ENCODE measurements at regions not wholly inside any gene's neighbourhood (a gene's known extent, or its start where the extent isn't known, plus 50 kb on each side); places are given as distances from the start of the nearest gene placed in this dataset.
A peak's percentile ranks its signal among the peaks of the same experiment; 100 is the strongest.

DNA sequence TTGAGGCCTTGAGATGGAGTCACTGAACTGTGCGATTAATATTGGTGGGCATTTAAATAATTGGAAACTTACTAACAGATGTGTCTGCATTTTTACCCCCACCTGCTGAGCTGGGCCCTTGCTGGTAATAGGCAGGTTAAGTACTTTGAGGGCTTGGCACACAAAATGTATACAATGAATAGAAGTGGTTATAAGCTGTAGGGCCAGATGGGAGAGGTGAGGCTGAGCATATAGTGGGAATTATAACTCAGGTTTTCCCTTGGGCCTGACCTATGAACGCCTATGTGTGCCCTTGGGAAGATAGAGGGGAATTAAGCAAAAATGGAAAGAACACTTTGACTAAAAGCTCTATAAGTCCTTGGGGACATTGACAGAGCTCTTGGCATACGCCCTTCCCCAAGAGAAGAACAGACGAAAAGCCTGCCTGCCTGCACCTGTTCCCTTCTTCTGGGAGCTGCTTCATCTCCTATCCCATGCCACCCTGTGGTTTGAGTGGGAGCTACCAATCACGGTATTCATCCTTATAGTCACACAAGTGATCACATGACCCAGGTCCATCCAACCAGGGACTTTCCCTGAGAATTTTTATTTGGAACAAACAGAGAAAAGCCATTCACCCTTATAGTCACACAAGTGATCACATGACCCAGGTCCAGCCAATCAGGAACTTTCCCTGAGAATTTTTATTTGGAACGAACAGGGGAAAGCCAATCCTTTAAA, 260.7 kb upstream of the CSF3R start:
- H3K4me3 ChIP-seq: no peak overlapping the region
- no peak overlapping the region for H3K27ac ChIP-seq

DNA sequence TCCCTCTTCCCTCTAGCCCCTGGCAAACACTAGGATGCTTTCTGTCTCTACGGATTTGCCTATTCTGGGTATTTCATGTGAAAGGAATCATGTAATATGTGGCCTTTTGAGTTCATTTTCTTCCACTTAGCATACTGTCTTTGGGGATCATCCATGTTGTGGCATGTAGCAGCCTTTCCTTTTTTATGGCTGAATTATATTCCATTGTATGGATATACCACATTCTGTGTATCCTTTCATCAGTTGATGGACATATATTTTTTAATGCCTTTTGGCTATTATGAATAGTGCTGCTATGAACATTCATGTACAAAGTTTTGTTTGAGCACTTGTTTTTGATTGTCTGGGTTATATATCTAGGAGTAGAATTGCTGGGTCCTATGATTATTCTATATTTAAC, 258.4 kb upstream of the CSF3R start:
- H3K4me3 ChIP-seq: no peak overlapping the region
- H3K27ac ChIP-seq: no peak overlapping the region

DNA sequence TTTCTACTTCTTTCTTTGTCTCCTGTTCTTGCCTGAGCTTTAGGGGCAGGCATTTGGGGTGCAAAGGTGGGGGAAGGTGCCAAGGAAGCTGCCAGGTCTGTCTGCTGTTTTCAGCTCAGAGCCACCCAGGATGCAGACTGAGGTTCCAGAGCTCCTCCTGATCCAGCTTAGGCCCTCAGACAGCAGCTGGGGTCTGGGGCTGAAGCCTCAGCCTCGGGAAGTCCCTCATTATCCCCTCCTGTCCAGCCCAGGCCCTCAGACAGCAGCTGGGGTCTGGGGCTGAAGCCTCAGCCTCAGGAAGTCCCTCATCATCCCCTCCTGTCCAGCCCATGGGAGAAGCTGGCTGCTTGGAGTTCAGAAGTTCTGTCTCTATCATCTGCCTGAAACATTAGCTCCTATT, 257.7 kb upstream of the CSF3R start:
- Histone ChIP-seq H3K27ac (no peak overlapping the region), H3K4me3 (no peak overlapping the region)

DNA sequence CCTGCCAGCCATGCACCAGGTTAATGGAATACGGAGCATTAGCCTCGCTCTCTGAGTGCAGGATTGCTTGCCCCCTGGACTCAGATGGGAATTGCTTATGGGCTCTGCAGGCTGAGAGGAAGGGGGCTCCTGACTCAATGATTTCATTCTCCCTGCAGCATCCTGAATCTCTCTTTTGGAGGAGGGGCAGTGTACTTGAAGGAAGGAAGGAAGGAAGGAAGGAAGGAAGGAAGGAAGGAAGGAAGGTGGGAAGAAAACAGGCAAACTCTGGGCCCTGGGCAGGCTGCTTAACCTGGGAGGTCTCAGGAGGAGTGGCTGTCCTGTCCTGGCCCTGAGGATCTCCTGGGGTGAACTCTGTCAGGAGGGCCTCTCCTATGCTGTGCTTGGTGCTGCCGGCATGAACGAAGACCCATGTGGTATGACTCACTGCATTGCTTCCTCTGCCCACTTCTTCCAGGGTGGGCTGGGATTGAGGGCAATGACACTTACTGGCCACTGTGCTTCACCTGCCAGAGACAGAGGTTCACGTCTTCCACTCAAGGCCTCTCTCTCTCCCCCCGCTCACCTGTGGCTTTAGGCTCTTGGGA, 257.1 kb upstream of the CSF3R start:
- H3K4me3 ChIP-seq: no peak overlapping the region
- H3K27ac ChIP-seq: no peak overlapping the region

DNA sequence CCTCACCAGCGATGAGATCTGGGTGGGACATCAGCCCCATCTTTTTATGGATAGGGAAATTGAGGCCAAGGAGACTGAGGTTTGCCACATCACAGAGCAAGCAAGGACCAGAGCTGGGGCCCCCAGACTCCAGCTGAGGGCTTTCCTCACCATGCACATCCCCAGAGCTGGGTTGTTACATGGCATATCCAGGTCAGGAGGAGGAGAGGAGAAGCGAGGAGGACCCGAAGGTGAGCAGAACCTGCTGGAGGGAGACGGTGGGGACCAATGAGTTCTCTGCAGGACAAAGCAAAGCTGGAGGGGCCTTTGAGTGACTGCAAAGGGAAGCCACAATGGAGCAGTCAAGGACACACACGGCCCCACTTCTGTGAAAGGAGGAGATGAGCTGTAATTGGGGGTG, 255.5 kb upstream of the CSF3R start:
- no peak overlapping the region for H3K4me3 ChIP-seq
- no peak overlapping the region for H3K27ac ChIP-seq

DNA sequence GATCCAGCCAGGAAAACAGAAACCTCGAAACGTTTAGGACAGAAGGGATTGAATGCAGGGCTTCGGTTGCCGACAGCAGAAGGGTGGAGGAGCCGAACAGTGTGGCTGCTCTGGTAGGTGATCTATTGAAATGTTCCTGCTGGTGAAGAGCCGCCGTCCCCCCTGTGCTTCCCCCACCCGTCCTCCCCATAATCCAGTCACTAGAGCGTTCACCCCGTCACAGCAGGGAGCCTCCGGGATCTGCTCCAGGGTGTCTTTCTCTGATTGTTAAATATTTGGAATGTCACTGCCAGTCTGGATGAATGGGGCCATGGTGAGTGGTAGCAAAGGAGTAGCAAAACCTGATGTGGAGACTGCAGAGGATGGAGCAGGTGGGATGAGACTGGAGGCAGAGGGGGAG, 255.1 kb upstream of the CSF3R start:
- no peak overlapping the region for H3K27ac ChIP-seq

DNA sequence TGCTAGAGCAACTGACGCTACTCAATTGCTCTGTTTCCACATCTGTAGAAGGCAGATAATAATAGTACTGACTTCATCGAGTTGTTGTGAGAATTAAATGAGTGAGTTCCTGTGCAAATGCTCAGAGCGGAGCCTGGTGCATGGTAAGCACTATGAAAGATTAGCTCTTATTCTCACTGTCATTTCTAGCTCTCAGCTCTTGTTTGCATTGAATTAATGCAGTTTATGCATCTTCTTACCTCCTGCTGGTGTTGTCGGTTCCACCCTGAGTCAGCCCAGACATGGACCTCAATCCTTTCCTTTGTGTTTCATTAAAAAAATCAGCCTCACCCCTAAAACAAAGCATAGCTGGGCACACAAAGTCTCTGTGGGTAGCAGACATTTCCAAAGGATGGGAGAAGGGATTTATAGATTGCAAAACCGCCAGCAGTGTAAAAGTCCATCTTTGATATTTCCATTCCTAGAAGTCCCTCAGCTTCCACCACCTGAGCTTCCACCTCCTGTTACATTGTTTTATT, 254.4 kb upstream of the CSF3R start:
- H3K4me3 ChIP-seq: no peak overlapping the region

More for the DNA sequence above, 255.1 kb upstream of the CSF3R start:
- no peak overlapping the region for H3K4me3 ChIP-seq

DNA sequence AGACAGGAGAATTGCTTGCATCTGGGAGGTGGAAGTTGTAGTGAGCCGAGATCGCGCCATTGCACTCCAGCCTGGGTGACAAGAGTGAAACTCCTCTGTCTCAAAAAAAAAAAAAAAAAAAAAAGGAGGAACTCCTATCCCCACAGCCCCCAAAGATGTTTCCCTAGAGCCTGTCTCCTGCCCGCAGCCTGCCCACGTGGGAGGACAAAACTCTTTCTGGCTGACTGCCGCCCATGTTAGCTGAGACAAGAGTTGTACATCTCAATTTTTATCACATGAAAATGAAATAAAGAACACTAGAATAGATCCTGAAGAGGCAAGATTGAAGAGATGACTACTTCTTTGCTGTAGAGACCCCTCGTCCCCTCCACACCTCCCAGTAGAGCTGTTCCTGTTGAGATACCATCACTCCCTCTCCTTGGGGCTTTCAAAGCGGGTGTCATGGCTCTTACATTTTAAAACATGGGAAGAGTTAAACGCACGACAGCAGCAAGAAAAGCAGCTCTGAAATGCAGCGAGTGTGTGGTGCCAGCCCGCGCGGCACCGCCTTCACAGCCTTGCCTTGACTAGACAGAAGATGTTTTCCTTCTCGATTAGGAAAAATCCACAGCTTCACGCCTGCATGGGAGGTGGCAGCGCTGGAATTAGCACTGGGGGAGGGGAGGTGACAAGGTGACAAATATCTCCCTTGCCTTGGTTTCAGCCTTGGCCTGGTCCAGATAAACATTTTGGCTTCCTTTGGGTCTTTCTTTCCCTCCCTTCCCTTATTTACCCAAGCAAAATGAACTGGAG, 253.4 kb upstream of the CSF3R start:
- Histone ChIP-seq H3K27ac (no peak overlapping the region), H3K4me3 (no peak overlapping the region)

More for the DNA sequence above, 254.4 kb upstream of the CSF3R start:
- H3K27ac ChIP-seq: no peak overlapping the region

DNA sequence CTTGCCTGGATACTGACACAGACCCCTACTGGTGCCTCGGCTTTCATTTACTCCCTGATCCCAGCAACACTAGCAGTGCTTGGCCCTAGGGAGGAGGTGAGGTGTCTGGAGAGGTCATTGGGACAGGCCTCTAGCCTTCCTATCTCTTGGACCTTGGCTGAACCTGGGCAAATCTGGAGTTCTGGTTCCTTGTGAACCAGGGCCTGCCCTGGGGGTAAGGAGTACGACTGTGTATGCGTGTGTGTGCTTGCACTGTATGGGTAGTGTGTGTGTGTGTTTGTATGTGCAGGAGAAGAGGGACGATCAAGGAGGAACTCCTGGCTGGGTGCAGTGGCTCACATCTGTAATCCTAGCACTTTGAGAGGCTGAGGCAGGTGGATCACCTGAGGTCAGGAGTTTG, 252.7 kb upstream of the CSF3R start:
- Histone ChIP-seq H3K27ac (no peak overlapping the region), H3K4me3 (no peak overlapping the region)

DNA sequence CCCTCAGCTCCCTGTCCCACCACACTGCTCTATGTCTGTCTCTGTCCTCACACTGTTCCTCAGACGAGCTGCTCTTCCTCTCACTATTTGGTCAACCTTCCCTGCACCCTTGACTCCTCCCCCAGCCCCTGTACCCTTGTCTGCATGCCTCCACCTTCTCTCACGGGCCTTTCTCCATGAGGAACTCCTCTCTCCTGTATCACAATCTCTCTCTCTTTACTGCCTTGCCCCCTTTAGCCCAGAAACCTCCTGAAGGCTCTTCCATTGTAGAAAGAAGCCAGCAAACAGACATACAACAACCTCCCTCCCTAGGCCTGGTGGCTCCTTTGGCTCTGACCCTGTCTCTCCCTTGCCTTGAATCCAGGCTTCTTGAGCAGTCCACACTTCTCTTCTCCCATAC, 251.6 kb upstream of the CSF3R start:
- Histone ChIP-seq H3K27ac (no peak overlapping the region), H3K4me3 (no peak overlapping the region)

DNA sequence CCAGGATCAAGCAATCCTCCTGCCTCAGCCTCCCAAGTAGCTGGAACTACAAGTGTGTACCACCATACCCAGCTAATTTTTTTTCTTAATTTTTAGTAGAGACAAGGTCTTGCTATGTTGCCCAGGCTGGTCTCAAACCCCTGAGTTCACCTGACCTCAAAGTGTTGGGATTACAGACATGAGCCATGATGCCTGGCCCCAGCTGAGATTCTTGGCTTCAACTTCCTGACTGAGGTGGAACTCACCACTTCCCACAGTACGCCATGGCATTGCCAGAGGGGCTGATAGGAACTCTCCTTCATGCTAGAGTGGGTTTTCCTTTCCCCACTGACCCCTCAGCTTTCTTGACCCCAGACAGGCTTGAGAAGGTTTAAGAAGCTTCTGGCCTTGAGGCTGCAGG, 251.0 kb upstream of the CSF3R start:
- Histone ChIP-seq H3K27ac (no peak overlapping the region), H3K4me3 (no peak overlapping the region)

DNA sequence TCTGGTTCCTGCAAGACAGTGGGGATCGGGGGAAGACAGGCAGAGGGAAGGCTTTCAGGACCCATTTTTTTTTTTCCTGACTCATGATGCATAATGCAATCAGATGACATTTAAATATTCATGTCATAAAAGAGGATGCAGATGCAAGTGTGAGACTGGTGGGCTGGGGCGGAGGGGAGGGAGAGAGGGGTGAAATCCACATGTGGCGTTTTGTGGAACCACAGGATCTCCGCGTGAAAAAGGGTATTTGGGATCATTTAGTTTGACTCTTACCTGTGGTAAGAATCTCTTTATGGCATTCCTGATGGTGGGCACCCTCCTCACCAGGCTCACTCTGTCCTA, 249.3 kb upstream of the CSF3R start:
- H3K27ac ChIP-seq: no peak overlapping the region
- no peak overlapping the region for H3K4me3 ChIP-seq

DNA sequence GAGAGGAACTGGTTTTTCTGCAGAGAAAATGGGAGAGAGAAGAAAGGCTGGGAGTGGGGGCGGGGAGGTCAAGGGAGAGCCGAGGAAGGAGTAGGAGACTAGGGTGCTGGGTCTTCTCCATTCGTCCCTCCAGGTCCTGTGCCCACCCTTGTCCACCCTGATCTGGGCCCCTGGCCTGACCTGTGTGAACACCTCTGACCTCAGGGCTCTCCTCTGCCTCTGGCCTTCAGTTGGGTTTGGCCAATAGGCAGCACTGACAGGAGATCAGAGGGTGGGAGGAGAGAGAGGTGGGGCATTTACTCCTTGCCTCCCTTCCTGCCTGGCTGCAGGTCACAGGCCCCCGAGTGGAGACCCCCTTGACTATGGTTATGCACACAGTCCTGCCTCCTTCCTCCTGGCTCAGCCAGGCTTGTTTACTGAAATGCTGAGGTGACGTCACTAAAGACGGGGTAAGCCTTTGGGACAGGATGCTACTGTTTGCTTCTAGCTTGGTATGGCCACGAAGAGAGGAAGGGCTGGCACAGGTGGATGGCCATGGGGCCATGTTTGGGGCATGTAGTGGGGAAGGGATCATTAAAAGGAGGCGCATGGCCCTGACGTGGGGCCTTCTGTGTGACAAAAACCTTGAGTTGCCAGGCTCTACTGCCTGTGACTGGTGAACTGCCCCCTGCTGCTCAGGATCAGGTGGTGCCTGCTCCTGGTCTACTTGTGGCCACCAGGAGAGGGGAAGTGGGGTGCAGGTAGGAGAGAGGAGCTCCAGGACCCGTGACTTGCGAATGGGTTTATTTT, 248.7 kb upstream of the CSF3R start:
- no peak overlapping the region for H3K4me3 ChIP-seq
- H3K27ac ChIP-seq: no peak overlapping the region

DNA sequence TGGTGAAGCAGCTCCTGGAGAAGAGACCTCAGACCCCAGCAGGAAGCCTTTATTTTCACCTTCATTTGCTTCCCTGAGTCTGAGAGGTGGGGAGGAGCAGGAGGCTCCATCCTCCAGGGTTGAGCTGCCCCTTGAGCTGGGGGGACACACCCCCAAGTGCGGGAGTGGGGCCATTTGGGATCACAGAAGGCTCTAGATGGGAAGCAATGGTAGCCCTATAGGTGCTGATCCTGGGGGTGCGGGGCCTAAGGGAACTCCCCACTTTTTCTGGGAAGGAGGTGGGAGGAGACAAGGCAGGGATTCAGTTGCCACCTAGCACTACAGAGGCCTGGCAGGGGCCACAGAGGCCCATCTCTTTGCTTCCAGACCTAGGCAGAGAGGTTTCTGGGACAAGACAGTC, 247.9 kb upstream of the CSF3R start:
- no peak overlapping the region for H3K4me3 ChIP-seq
- H3K27ac ChIP-seq: no peak overlapping the region

DNA sequence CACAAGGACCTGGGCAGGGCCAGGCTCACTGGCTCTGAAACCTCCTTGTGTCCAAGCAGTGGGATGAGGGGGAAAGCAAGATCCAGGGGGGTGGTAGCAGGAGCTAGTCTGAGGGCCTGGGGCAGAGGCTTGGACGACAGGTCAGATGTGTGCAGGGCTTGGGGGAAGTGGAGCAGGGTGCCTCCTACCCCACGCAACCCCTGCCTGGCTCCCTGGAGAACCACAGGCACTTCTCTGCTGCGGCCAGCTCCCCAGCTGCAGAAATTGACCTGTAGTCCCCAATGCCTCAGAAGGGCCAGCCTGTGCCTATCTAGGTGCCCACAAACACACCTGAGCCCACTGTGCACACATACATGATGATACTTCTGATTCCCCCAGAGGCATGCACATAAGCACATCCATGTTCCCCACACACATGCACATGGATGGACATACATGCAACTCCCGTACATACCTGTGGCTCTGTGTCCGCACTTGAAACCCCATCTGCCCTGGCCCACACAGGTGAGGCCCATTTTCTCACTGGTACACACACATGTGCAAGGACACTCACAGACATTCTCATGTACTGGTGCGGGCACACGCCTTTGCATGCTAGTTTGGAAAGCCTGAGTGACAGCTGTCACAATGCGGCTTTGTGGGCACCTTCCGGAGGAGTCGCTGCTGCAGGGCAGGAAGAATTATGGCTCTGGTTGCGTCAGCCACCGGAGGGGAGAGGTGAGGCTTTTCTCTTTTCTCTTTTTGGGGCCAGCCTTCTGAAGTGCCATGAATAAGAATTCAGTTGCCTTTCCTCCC, 247.2 kb upstream of the CSF3R start:
- H3K4me3 ChIP-seq: peak overlapping the region in 1 of 7 experiments; percentile 13
- no peak overlapping the region for H3K27ac ChIP-seq

DNA sequence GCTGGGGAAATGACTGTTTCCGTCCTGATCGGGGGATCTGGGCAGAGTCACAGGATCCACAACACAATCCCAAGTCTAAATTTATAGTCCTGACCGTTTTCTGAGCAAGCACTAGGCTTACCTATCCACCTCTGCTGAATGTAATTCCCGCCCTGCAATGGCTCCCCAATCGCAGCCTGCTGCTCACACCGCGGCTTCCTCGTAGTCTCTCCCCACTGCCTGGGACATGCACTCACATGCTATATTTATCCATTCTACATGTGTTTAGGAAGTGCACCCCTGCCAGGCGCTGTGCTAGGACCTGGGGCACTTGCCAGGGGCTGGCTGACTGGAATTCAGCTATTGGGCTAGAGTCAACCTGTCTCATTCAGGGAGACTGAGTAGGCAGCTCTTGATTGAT, 246.6 kb upstream of the CSF3R start:
- peak overlapping the region in 1 of 7 experiments; percentile 16 for H3K4me3 ChIP-seq
- H3K27ac ChIP-seq: no peak overlapping the region

DNA sequence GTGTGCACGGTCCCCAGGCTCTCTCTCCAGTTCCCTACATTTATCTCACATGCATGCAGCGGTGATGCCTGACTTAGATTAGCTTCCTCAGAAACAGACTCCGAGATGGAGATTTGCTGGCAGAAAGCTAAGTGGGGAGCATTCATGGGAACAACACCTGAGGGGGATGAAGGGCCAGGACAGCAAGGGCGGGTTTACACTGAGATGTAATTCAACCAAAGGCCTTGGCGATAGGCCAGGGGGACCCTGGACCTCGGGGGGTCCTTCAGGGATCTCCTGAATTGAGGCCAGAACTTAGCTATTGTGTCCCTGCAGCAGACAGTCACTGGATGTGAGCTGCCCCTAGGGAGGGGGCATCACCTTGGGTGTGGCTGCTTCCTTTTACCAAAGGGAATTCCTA, 246.1 kb upstream of the CSF3R start:
- Histone ChIP-seq H3K4me3 (peak overlapping the region in 1 of 7 experiments; percentile 16), H3K27ac (no peak overlapping the region)

DNA sequence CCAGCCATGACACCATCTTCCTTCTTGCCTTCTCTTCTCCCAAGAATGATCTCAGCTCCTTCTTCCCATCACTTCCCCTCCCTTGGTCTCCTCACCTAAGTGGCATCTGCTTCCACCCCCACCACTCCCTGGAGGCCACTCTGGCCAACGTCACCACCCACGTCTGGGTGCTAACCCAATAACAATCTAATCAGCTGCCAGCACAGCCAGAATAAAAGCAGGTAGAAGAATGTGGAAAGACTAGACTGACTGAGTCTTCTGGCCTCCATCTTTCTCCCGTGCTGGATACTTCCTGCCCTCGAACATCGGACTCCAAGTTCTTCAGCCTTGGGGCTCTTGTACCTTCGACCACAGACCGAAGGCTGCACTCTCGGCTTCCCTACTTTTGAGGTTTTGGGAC, 245.3 kb upstream of the CSF3R start:
- no peak overlapping the region for H3K27ac ChIP-seq
- peak overlapping the region in 1 of 7 experiments; percentile 12 for H3K4me3 ChIP-seq

DNA sequence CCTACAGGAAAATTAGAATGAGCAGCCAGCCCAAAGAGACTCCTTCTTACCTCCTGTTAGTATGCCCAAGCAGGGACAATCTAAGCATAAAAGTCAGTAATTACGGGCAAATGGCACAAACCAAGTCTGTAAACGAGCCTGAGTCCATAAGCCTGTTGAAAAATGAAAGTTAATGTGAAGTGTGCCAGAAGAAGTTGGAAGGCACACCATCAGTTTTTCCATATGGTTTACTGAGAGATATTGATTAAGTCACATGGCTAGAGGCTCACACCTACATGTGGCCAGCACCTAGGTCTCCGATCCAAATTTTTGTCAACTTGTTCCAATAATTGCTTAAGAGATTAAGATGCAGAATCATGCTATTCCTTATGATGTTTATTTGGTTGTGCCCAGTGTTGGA, 242.4 kb upstream of the CSF3R start:
- no peak overlapping the region for H3K27ac ChIP-seq
- no peak overlapping the region for H3K4me3 ChIP-seq
